HEK293 (cell line): ENCODE measurements at regions not wholly inside any gene's neighbourhood (a gene's known extent, or its start where the extent isn't known, plus 50 kb on each side); places are given as distances from the start of the nearest gene placed in this dataset.
A peak's percentile ranks its signal among the peaks of the same experiment; 100 is the strongest.

Source experiments
- CTCF ChIA-PET: fragments of 350-600 bp; formaldehyde crosslinking; extraction: SDS; loops from one replicate; lab custom pipeline; 2021; ENCODE audit warnings: antibody characterized with exemption; lab: Yijun Ruan, JAX
- POLR2A ChIA-PET: fragments of 300-600 bp; formaldehyde crosslinking; extraction: SDS; loops from one replicate; lab custom pipeline; 2020; ENCODE audit warnings: antibody characterized with exemption, inconsistent platforms; lab: Yijun Ruan, JAX
- H3K27ac ChIP-seq: fragments of 200-500 bp; sonication (Bioruptor generic); 2 replicates; pipeline ENCODE4 v1.5.1; 2014; ENCODE audit warnings: low read depth, low read length, control low read depth, inconsistent platforms; ENCODE audit errors: extremely low read depth
- H3K36me3 ChIP-seq, 2 experiments: fragments of 200-500 bp in 1 of 2; sonication (Bioruptor generic) in 1 of 2; 1 replicate in 1 of 2; 2 replicates in 1 of 2; pipeline ENCODE4 v1.5.1; 2014 to 2017; ENCODE audit warnings: inconsistent platforms in 2 of 2, low read length in 2 of 2; ENCODE audit not compliant: control insufficient read depth in 2 of 2, insufficient read depth in 1 of 2
- H3K4me1 ChIP-seq: fragments of 200-500 bp; sonication (Bioruptor generic); 2 replicates; pipeline ENCODE4 v1.5.1; 2014; ENCODE audit warnings: mild to moderate bottlenecking, low read length, inconsistent platforms; ENCODE audit not compliant: control insufficient read depth, insufficient read depth
- H3K4me3 ChIP-seq: 2 replicates; pipeline ENCODE4 v1.5.1; 2011; ENCODE audit warnings: low read depth, mild to moderate bottlenecking, control low read depth, low read length, moderate library complexity
- H3K9me3 ChIP-seq: fragments of 200-500 bp; sonication (Bioruptor generic); 2 replicates; pipeline ENCODE4 v1.5.1; 2014; ENCODE audit warnings: low read depth, low read length, inconsistent platforms; ENCODE audit not compliant: control insufficient read depth, insufficient read depth
- GFI1B ChIP-seq: fragments of 450-650 bp; formaldehyde crosslinking; IDR thresholded peaks from 2 replicates; pipeline ENCODE4 v1.5.1; 2016; ENCODE audit warnings: missing biosample characterization, missing genetic modification characterization
- KLF8 ChIP-seq: fragments of 450-650 bp; formaldehyde crosslinking; IDR thresholded peaks from 2 replicates; pipeline ENCODE4 v1.5.1; 2016; ENCODE audit warnings: missing biosample characterization, missing genetic modification characterization
- MZF1 ChIP-seq: fragments of 450-650 bp; formaldehyde crosslinking; IDR thresholded peaks from 2 replicates; pipeline ENCODE4 v1.5.1; 2017; ENCODE audit warnings: missing biosample characterization, missing genetic modification characterization, borderline replicate concordance
- RBAK ChIP-seq: fragments of 450-650 bp; formaldehyde crosslinking; IDR thresholded peaks from 2 replicates; pipeline ENCODE4 v1.5.1; 2016; ENCODE audit warnings: missing biosample characterization, missing genetic modification characterization
- ZNF146 ChIP-seq: fragments of 450-650 bp; formaldehyde crosslinking; IDR thresholded peaks from 2 replicates; pipeline ENCODE4 v1.5.1; 2016; ENCODE audit warnings: missing biosample characterization, missing genetic modification characterization
- ZNF169 ChIP-seq: fragments of 450-650 bp; formaldehyde crosslinking; IDR thresholded peaks from 2 replicates; pipeline ENCODE4 v1.5.1; 2016; ENCODE audit warnings: missing biosample characterization, missing genetic modification characterization
- ZNF350 ChIP-seq: fragments of 450-650 bp; formaldehyde crosslinking; IDR thresholded peaks from 2 replicates; pipeline ENCODE4 v1.5.0; 2017; ENCODE audit warnings: missing biosample characterization, mild to moderate bottlenecking, missing genetic modification characterization
- ZNF404 ChIP-seq: fragments of 450-650 bp; formaldehyde crosslinking; IDR thresholded peaks from 2 replicates; pipeline ENCODE4 v1.5.1; 2017; ENCODE audit warnings: missing biosample characterization, missing genetic modification characterization
- ZNF416 ChIP-seq: fragments of 450-650 bp; formaldehyde crosslinking; IDR thresholded peaks from 2 replicates; pipeline ENCODE4 v1.5.1; 2016; ENCODE audit warnings: missing biosample characterization, missing genetic modification characterization
- ZNF423 ChIP-seq: fragments of 450-650 bp; formaldehyde crosslinking; IDR thresholded peaks from 2 replicates; pipeline ENCODE4 v1.5.1; 2016; ENCODE audit warnings: missing biosample characterization, missing genetic modification characterization
- ZNF48 ChIP-seq: fragments of 450-650 bp; formaldehyde crosslinking; IDR thresholded peaks from 2 replicates; pipeline ENCODE4 v1.5.1; 2016; ENCODE audit warnings: missing biosample characterization, missing genetic modification characterization
- ZNF549 ChIP-seq: fragments of 450-650 bp; IDR thresholded peaks from 2 replicates; pipeline ENCODE4 v1.5.1; 2018; ENCODE audit warnings: missing biosample characterization, missing genetic modification characterization, mild to moderate bottlenecking, inconsistent platforms, moderate library complexity
- ZNF558 ChIP-seq: fragments of 450-650 bp; formaldehyde crosslinking; IDR thresholded peaks from 2 replicates; pipeline ENCODE4 v1.5.1; 2016; ENCODE audit warnings: missing biosample characterization, missing genetic modification characterization
- ZNF610 ChIP-seq: fragments of 450-650 bp; formaldehyde crosslinking; IDR thresholded peaks from 2 replicates; pipeline ENCODE4 v1.5.1; 2016; ENCODE audit warnings: missing biosample characterization, missing genetic modification characterization, borderline replicate concordance
- ZNF621 ChIP-seq: fragments of 450-650 bp; formaldehyde crosslinking; IDR thresholded peaks from 2 replicates; pipeline ENCODE4 v1.5.1; 2017; ENCODE audit warnings: missing biosample characterization, missing genetic modification characterization
- ZNF629 ChIP-seq: fragments of 450-650 bp; formaldehyde crosslinking; IDR thresholded peaks from 2 replicates; pipeline ENCODE4 v1.5.1; 2017; ENCODE audit warnings: missing biosample characterization, missing genetic modification characterization
- ZNF837 ChIP-seq: fragments of 450-650 bp; formaldehyde crosslinking; IDR thresholded peaks from 2 replicates; pipeline ENCODE4 v1.5.1; 2016; ENCODE audit warnings: missing biosample characterization, missing genetic modification characterization
- ZSCAN23 ChIP-seq: fragments of 450-650 bp; formaldehyde crosslinking; IDR thresholded peaks from 2 replicates; pipeline ENCODE4 v1.5.1; 2016; ENCODE audit warnings: missing biosample characterization, missing genetic modification characterization
- TF ChIP-seq, protein P1 (sequence below): fragments of 450-650 bp; formaldehyde crosslinking; IDR thresholded peaks from 2 replicates; pipeline ENCODE4 v1.5.1; 2017; ENCODE audit warnings: missing biosample characterization, missing genetic modification characterization
- TF ChIP-seq, protein P2 (sequence below): fragments of 450-650 bp; formaldehyde crosslinking; IDR thresholded peaks from 2 replicates; pipeline ENCODE4; 2016; ENCODE audit warnings: missing biosample characterization, missing genetic modification characterization
- TF ChIP-seq, protein P3 (sequence below): fragments of 450-650 bp; formaldehyde crosslinking; optimal IDR thresholded peaks from 2 replicates; pipeline ENCODE3; 2016; ENCODE audit warnings: missing biosample characterization, mild to moderate bottlenecking, missing genetic modification characterization

DNA sequence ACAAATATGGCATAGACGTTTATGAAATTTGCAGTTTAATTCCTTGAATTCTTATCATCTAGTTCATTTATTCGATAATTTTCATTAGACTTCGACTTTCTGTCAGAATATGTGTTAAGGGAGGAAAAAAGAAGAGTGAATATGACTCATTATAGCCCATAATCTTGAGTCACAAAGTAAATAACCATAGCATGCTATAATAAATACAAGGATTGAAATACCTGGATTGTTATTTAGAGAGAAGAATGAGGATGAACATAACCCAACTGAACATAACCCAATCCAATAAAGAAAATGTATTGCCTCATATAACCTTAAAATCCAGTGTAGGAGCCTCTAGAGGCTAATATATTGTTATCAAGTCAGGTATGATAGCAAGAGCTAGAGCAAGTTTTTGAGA is 1858.3 kb upstream of the RAG2 start (continued):
- TF ChIP-seq ZNF416 (tag by site-specific recombination) (no peak), ZNF558 (tag by site-specific recombination) (no peak), ZNF48 (no peak), ZNF610 (tag by site-specific recombination) (no peak), ZNF404 (tag by site-specific recombination) (no peak), KLF8 (tag by site-specific recombination) (no peak), ZNF837 (tag by site-specific recombination) (no peak)

DNA sequence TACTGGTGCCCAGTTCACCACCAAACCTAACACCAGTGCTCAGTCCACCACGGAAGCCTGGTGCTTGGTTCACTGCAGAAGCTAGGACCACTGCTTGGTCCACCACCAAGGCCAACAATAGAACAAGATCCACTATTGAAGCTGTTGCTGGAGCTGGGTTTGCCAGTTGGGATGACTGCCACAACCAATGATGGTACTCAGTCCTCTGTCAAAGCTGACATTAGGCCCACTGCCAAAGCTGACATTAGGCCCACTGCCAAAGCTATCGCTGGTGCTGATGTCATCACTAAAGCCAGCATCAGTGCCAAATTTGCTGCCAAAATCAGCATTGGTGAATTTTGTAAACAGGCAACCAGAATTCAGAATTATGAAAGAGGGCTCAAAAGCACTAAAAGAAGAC is 1850.2 kb upstream of the RAG2 start:
- Histone ChIP-seq H3K36me3 (no peaks in the 10 kb centered on the region), H3K4me1 (no peaks in the 10 kb centered on the region), H3K4me3 (no peak overlapping the region), H3K27ac (no peak overlapping the region)
- ChIA-PET POLR2A (no interaction called here), CTCF (no interaction called here)
- no peak for TF ChIP-seq GFI1B (tag by site-specific recombination)
- TF ChIP-seq ZNF146, result no peak
- TF ChIP-seq ZNF629, result peak; percentile 53
- TF ChIP-seq, all 188 proteins: peak for 1
- H3K9me3 ChIP-seq, result no peaks in the 10 kb centered on the region

DNA sequence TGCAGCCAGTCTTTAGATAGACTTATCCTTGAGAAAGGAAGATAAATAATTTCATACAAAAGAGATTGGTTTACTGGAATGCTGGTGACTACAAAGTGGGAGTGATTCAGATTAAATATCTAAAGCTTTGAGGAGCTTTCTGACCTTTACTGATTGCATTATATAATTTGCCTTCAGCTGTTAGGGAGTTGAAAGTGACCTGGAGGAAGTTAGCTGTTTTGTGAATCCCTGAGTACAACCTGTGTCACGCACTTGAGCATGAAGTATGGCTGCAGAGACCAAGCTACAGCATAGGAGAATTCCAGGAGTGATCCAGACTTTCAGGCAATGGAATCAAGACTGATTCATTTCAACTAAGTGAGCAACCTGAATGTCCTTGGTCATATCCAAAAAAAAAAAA is 1848.3 kb upstream of the RAG2 start:
- ChIA-PET POLR2A (interaction anchor here (0.7 kb wide), 1 partner anchor 580 kb away, joined by 4 read pairs; no protein-coding TSS in a partner anchor), CTCF (interaction anchor here (0.7 kb wide), 1 partner anchor 19 kb away, joined by 3 read pairs; no protein-coding TSS in a partner anchor)

DNA sequence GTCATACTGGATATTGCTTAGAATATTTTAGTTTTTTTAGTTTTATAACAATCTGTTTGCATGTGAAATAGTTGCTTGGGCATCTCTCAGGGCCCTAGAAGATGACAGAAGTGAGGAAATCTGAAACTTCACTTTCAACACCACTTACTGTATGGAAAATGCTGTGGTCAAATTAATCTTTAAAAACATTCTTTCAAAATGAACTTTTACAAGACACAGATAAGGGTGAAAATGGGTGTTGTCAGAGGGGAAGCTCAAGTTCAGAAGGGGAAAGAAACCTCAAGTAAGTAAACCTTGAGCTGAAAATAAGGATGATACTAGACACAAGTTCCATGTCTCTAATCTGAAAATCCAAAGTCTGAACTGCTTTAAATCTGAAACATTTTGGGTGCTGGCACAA is 1840.1 kb upstream of the RAG2 start:
- Histone ChIP-seq H3K27ac (no peak overlapping the region), H3K9me3 (no peaks in the 10 kb centered on the region), H3K4me1 (no peaks in the 10 kb centered on the region), H3K4me3 (no peak overlapping the region)
- TF ChIP-seq MZF1 (tag by site-specific recombination) (no peak), ZNF621 (tag by site-specific recombination) (no peak)
- TF ChIP-seq, protein P1, sequence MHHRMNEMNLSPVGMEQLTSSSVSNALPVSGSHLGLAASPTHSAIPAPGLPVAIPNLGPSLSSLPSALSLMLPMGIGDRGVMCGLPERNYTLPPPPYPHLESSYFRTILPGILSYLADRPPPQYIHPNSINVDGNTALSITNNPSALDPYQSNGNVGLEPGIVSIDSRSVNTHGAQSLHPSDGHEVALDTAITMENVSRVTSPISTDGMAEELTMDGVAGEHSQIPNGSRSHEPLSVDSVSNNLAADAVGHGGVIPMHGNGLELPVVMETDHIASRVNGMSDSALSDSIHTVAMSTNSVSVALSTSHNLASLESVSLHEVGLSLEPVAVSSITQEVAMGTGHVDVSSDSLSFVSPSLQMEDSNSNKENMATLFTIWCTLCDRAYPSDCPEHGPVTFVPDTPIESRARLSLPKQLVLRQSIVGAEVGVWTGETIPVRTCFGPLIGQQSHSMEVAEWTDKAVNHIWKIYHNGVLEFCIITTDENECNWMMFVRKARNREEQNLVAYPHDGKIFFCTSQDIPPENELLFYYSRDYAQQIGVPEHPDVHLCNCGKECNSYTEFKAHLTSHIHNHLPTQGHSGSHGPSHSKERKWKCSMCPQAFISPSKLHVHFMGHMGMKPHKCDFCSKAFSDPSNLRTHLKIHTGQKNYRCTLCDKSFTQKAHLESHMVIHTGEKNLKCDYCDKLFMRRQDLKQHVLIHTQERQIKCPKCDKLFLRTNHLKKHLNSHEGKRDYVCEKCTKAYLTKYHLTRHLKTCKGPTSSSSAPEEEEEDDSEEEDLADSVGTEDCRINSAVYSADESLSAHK (tag by site-specific recombination), result no peak
- TF ChIP-seq, all 188 proteins: peak for 0
- CTCF ChIA-PET, result no interaction called here
- H3K36me3 ChIP-seq, result no peaks in the 10 kb centered on the region
- POLR2A ChIA-PET, result no interaction called here

More for the DNA sequence above, 1848.3 kb upstream of the RAG2 start:
- TF ChIP-seq, protein P2, sequence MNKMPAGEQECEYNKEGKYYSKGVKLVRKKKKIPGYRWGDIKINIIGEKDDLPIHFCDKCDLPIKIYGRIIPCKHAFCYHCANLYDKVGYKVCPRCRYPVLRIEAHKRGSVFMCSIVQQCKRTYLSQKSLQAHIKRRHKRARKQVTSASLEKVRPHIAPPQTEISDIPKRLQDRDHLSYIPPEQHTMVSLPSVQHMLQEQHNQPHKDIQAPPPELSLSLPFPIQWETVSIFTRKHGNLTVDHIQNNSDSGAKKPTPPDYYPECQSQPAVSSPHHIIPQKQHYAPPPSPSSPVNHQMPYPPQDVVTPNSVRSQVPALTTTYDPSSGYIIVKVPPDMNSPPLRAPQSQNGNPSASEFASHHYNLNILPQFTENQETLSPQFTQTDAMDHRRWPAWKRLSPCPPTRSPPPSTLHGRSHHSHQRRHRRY, result no peak
- TF ChIP-seq, protein P3, sequence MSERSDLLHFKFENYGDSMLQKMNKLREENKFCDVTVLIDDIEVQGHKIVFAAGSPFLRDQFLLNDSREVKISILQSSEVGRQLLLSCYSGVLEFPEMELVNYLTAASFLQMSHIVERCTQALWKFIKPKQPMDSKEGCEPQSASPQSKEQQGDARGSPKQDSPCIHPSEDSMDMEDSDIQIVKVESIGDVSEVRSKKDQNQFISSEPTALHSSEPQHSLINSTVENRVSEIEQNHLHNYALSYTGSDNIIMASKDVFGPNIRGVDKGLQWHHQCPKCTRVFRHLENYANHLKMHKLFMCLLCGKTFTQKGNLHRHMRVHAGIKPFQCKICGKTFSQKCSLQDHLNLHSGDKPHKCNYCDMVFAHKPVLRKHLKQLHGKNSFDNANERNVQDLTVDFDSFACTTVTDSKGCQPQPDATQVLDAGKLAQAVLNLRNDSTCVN, result no peak
- TF ChIP-seq ZNF169 (tag by site-specific recombination) (no peak), ZNF350 (no peak), RBAK (tag by site-specific recombination) (no peak), KLF8 (tag by site-specific recombination) (no peak), ZSCAN23 (tag by site-specific recombination) (no peak), ZNF549 (no peak), ZNF423 (tag by site-specific recombination) (no peak)
- TF ChIP-seq, all 188 proteins: peak for 0
- Histone ChIP-seq H3K9me3 (no peaks in the 10 kb centered on the region), H3K4me1 (no peaks in the 10 kb centered on the region), H3K4me3 (no peak overlapping the region), H3K27ac (no peak overlapping the region), H3K36me3 (no peaks in the 10 kb centered on the region)
